HG03565 (cell line): ENCODE measurements at regions not wholly inside any gene's neighbourhood (a gene's known extent, or its start where the extent isn't known, plus 50 kb on each side); places are given as distances from the start of the nearest gene placed in this dataset.
"Not testable (repeated sequence)": the region's sequence is repeated elsewhere in the genome, so short reads cannot be mapped to it uniquely, and the experiment has no call there.

Experiments used
- ATAC-seq: cut with Tn5 transposase; IDR thresholded peaks from one replicate; pipeline ENCODE4 v1.9.1; 2021; ENCODE audit warnings: mild to moderate bottlenecking, moderate library complexity; ENCODE audit not compliant: unreplicated experiment

DNA sequence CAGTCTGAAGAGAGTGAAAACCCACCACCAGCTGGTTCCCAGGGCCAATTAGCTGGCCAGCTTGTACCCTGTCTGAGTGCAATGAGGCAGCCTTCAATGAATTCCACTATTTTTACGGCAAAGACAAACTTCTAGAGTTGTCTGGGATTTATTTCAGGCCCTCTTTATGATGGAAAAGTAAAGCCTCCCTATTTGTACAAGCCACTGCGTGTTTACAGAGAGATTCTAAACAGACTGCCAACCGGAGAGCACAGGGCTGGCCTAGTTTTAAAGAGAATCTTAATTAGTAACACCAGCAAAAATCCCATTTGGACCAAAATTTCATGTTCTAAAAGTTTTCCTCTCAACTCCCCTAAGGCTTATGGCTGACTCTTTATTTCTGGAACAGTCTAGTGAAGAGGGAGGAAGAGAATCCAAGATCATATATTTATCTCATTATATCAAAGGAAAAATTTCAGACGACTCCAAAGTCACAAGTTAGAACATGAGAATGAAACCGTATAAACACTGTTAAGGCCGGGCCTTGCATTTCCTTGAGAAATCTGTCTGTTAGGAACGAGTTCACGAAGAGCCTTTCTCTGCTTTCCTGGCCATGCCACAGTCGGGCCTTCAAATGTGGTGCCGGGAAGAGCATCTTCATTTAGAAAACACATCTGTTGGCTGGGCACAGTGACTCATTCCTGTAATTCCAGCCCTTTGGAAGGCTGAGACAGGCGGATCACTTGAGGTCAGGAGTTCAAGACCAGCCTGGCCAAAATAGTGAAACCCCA is 724.6 kb upstream of the NRP1 start:
- no peak for ATAC-seq

DNA sequence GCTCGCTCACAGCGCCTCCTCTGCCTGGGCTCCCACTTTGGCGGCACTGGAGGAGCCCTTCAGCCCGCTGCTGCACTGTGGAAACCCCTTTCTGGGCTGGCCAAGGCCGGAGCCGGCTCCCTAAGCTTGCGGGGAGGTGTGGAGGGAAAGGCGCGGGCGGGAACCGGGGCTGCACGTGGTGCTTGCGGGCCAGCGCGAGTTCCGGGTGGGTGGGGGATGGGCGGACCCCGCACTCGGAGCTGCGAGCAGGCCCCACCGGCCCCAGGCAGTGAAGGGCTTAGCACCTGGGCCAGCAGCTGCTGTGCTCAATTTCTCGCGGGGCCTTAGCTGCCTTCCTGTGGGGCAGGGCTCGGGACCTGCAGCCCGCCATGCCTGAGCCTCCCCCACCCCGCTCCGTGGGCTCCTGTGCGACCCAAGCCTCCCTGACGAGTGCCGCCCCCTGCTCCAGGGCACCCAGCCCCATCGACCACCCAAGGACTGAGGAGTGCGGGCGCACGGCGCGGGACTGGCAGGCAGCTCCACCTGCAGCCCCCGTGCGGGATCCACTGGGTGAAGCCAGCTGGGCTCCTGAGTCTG is 721.0 kb upstream of the NRP1 start:
- not testable (repeated sequence) for ATAC-seq

DNA sequence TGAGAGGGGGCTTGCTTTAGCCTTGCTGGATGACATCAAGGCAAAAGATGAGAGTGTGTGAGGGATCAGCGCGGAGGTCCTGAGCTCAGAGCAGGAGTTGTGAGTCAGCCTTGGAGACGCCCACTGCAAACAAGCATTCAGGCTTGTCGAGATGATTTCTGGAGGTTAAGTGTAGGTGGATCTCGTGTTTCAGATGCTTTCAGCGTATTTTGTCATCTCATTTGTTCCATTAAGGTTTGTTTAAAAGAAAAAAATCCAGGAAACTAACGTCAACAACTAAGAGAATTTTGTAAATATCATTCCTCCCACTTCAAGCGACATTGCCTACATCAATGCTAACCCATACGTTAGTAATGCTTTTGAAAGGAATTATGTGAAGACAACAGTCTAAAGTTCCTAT is 715.4 kb upstream of the NRP1 start:
- no peak for ATAC-seq

DNA sequence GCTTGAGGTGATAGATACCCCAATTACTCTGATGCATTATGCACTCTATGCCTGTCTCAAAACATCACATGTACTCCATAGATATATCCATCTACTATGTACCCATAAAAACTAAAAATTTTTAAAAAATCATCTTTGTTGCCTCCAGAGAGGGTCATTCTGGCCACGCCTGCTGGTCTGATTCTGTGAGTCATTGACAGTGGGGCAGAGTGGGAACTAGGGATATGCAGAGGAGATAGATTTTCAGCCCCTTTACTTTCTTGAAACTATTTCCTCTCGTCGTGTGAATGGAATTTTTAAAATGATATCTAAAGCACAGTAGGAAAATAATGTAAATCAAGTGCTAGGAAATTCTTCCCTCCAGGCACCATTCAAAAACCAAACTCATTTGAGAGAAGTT is 715.0 kb upstream of the NRP1 start:
- ATAC-seq: no peak

DNA sequence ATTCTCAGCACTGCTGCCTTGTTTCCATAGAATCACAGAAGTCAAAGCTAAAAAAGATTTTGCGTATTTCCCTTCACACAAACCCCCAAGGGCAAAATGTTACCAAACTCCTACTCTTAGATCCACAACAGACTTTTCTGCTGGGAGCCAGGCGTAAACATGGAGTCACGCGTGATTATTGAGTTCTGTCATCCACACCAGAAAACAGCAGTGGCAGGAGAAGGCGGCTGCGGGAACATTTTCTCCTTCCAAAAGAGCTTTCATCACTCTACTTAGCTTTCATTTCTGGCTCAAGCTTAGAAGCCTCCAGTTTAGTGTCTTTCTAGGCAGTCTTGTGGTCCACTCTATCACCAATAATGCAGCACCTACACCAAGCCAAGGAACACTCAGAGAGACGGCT is 712.9 kb upstream of the NRP1 start:
- ATAC-seq: no peak

DNA sequence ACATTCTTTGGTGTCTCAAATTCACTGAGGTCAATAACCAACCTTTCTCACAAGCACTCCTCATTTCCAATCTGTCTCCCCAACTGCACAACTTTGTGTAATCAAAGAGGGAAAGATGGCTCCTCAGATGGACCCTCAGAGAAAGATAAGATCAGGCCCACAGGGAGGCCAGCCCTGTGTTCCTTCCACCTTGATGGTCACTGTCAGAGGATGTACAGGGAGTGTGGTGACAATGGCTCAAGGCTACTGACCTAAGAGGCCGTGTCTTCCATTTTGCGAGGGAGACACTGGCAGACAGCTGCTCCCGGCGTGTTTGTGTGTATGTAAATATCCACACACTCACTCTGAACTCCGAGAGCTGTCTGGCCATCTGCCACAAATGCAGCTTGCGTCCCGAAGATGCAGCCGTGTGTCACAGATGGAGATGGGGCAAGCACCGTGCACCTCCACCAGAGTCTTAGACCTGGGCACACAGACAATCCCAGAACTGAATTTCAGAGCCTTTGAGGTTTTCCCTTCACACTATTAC is 712.1 kb upstream of the NRP1 start:
- no peak for ATAC-seq

DNA sequence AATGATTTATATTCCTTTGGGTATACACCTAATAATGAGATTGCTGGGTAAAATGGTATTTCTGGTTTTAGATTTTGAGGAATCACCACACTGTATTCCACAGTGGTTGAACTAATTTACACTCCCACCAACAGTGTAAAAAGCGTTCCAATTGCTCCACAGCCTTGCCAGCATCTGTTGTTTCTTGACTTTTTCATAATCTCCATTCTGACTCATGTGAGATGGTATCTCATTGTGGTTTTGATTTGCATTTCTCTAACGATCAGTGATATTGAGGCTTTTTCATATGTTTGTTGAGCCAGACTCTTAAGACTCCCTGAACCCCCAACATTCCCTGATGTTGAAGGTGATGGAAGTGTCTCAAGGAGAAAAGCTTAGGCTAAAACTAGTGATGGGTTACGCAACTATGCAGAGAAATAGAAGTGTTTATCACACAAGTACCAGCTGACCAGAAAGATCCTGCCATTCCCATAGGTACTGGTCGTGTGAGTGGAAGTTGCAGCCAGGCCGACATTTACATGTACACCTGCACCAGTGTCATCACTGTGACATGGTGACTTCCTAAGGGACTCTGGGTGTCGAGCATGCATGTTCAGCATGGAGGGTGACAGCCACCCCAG is 711.2 kb upstream of the NRP1 start:
- no peak for ATAC-seq

DNA sequence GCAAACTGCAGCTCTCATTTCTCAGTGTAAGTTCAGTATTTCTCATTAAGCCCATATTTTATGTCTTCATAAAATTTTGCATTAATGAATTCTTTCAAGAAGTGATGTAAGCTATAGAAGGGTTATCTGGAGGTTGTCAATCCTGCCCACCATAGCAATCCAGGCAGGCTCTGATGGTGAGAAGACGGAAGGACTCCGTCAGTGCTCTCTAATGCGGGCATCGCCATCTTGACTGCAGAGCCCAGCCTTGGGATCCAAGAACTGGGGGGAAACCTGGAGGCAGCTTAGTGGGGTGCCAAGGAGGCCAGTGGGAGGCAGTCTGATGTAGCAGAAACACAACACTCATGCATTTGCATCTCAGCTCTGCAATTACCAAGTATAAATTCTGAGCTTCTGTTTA is 707.4 kb upstream of the NRP1 start:
- no peak for ATAC-seq

DNA sequence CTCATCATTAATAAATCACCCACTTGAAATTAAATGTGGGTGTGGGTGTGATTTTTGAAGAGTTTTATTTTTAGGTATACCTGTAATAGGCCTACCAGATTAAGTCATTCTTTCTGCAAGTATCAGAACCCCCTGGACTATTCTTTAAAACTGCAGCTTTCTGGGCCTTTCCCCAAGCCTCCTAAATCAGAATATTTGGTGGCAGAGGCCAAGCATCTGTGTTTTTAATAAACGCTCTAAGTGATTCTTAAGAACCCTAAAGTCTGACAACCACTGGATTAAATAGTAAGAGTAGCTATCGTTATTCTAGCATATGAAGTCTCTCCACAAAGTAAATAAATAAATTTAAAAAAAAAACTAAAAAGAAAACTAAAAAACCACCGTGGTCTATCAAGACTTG is 703.0 kb upstream of the NRP1 start:
- no peak for ATAC-seq

DNA sequence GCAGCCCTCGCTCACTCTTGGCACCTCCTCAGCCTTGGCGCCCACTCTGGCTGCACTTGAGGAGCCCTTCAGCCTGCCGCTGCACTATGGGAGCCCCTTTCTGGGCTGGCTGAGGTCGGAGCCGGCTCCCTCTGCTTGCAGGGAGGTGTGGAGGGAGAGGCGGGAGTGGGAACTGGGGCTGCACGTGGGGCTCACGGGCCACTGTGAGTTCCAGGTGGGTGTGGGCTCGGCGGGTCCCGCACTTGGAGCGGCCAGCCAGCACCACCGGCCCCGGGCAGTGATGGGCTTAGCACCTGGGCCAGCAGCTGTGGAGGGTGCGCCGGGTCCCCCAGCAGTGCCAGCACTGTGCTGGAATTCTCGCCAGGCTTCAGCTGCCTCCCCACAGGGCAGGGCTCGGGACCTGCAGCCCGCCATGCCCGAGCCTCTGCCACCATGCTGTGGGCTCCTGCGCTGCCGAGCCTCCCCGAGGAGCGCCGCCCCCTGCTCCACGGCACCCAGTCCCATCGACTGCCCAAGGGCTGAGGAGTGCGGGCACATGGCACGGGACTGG is 700.8 kb upstream of the NRP1 start:
- ATAC-seq: not testable (repeated sequence)

DNA sequence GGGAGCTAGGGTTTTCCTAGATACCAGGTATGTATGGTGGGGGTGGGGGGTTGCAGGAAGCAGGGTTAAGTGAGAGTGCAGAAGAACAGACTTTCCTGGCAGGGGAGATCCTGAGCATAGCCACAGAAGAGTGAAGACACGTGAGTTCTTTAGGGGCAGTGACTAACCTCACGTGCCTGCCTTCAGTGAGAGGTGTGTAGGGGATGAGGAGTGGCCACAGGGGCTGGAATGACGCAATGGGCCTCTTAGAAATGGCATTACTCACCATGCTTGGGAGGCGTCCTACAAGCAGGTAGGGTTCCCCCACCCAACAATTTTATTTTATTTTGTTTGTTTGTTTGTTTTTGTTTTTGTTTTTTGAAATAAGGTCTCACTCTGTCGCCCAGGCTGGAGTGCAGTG is 698.6 kb upstream of the NRP1 start:
- no peak for ATAC-seq

DNA sequence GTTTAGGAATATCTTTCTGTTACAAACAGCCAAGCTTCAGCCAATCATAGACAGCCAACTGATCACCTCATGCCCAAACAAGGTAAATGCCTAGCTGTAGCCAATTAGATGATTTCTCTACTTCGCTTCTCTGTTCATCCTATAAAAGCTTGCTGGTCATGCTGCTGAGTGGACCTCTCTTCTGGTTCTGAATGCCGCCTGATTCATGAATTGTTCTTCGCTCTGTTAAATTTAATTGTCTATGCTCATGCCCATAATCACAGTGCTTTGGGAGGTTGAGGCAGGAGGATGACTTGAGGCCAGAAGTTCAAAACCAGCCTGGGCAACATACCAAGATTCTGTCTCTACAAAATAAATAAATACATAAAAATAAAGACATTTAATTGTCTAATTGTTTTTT is 698.1 kb upstream of the NRP1 start:
- no peak for ATAC-seq

DNA sequence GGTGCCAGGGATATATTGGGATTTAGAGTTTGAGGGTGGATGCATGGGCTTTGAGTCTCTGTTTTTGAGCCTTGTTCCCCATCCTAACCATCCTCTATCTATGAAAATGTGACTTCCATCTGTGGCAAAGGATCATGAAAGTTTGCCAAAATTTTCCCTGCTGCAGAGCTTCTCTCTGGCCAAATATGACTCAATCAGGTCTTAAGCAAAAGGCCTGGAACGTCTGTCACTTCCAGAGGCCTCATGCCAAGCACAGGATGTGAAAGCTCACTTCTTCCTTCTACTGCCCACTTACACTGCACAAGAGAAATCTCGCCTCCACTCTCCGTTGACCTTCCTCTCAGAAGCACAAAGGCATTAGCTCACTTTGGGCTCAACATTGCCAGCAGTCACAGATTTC is 696.9 kb upstream of the NRP1 start:
- ATAC-seq: no peak

DNA sequence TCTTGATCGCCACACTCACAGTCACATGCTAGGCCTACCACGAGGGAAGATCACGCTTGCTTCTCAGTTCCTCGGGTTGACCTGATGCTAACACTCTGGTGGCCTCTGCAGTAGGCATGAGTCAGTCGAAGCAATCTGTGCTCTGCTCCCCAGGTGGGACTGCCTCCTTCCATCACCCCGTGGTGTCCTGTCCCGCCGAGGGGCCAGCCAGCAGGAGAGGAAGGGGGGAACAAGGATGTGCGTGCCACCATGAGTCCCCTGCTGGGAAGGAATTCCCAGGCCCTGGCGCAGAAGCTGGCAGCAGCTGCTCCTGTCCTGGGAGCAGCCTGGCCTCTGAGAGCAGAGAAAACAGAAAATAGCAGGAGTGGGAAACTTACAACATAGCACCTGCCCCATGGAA is 695.0 kb upstream of the NRP1 start:
- no peak for ATAC-seq

DNA sequence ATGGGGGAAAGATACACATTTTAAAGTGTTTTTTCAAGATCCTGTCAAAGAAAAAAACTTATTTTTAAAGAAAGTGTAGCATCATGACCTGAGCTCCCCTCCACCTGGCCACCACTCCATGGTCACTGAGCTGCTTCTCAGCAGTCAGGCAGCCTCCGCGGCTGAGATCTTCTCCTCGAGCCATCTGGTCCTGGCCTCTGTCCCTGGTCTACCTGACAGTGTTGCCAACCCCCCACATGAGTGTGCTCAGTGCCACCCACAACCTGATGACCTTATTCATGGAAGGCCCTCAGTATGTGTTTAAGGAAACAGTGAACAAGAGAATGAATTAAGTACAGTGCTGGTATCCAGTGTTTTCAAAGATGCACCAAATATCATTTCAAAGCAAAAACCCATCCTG is 694.5 kb upstream of the NRP1 start:
- no peak for ATAC-seq

DNA sequence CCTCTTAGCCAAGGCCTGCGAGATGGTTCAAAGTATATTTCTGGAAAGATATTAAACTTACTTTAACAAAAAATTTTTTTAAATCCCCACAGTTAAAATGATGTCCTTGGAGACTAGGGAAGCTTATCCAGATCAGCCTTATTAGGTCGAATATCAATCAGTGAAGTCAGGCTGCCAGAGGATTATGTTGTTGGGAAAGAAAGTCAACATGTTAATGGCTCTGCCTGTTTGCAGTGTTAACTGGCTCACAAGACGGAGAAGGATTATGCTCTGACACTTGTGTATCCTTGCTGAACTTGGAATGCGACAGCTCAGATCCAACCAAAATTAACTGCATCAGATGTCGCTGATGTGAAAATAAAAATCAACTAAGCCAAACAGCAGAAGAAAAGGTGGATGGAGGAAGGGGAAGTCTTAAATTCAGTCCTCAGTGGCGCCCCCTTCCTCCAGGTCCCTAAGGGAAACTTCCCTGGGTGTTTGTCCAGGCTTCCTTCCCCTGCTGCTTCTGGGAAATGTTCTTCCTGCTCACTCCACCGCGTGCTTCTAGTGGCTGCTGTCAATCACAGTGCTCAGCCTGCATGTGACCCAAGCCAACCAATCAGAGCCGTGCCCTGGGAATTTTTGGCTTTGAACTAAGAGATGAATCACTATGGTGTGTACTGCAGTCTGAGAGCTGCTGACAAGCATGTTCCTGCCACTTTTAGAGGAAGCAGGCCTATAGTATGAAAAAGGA is 690.4 kb upstream of the NRP1 start:
- ATAC-seq: no peak

DNA sequence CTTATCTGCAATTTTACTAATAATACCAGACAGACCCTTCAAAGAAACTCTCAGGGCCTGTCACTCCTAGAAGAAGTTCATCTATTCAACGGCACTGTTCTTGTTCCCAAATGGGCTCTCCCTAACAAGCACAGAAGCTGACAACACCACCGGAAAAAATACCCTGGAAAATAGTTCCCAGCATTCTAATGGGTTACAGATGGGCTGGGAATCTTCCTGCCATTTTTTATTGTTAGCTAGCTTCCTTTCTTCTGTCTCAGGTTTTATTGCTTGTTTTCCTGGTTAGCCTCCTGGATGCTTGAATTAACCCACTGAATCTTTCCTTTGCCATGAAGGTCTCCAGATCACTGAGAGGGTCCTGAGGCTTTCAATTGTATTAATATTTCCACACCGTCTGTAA is 689.8 kb upstream of the NRP1 start:
- ATAC-seq: no peak

DNA sequence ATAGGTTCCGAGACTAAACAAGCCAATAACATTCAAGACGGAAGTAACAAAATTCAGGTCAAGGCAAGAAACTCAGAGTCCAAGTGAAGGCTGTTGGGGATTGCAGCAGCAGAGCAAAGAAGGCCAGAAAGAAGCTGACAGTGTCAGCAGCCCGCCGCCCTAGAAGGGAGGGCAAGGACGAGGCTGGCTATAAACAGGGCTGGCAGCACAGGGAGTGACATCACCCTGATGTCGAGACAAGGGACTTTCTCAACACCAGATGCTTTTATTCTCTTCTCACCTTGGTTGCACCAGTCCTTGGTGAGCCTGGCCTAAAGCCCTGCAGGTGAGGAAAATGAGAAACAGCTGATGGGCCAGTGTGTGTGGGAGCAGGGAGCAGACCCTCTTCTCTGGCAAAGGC is 687.7 kb upstream of the NRP1 start:
- no peak for ATAC-seq

DNA sequence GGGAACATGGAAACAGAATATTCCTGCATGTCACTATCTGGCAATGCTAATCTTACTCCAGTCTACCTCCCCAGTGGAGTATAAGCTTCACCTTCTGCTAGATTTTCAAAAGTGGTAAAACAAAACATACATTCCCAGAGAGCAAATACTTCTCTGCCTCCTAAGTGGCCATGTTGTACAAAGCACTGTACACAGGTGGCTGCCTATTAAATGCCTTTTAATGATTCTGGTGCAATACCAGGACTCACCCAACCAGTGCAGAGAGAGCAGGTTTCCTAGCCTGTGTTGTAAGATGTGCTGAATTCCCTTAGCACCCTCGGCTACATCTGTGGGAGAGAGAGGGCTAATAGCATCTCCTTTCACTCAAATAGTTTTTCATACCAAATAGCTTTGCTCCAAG is 684.3 kb upstream of the NRP1 start:
- no peak for ATAC-seq

DNA sequence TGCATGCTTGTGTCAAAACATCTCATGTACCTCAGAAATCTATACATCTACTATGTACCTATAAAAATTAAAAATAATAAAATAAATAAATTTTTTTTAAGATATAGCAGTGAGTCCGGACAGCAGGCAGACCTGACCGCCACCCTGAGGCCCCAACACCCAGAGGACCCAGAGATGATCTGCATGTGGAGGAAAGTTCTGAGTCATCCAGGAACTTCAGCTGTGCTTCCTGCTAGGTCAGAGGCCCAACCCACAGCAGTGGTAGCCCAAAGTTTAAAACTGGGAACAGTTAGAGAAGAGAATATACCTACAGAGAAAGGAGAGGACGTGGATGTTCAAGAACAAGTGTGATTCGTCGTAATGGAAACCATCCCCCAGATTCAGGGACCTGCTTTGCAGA is 683.7 kb upstream of the NRP1 start:
- ATAC-seq: no peak

DNA sequence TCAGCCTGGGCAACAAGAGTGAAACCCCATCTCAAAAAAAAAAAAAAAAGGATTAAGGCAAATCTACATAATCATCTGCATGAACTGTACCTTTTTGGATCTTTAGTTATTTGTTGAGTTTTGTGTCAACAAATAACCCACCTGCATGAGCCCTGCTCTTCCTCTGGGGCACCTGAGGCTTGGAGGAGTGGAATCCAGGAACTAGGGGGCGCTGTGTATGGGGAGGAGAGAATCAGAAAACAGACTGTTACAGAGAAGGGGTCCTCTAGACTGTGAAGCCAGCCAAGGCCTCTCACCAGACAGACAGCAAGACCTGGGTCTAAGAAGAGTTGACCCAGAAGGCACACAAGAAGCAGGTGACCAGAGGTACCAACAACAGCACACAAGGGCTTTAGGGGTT is 682.8 kb upstream of the NRP1 start:
- ATAC-seq: no peak
